ENCODE measurements at regions not wholly inside any gene's neighbourhood (a gene's known extent, or its start where the extent isn't known, plus 50 kb on each side); places are given as distances from the start of the nearest gene placed in this dataset.

- Mint-ChIP-seq H3K4me3 (no peak overlapping the region), H3K9me3 (ENCODE audit: low read depth) (peaks cover 14% of the 10 kb centered on the region), H3K36me3 (no peaks in the 10 kb centered on the region), H3K4me1 (ENCODE audit: low read depth) (no peaks in the 10 kb centered on the region), H3K27me3 (no peaks in the 10 kb centered on the region), H3K27ac (no peak overlapping the region)
Observed at GRCh38 chr13:62643007-62643483, 1227.4 kb upstream of the PCDH20 start.

- Mint-ChIP-seq H3K27me3 (no peaks in the 10 kb centered on the region), H3K4me3 (no peak overlapping the region), H3K9me3 (ENCODE audit: low read depth) (no peaks in the 10 kb centered on the region), H3K27ac (no peak overlapping the region), H3K4me1 (ENCODE audit: low read depth) (no peaks in the 10 kb centered on the region), H3K36me3 (no peaks in the 10 kb centered on the region)
Observed at GRCh38 chr13:62635161-62635560, 1219.5 kb upstream of the PCDH20 start.

GRCh38 chr13:62633448-62633847, 1217.8 kb upstream of the PCDH20 start:
- Mint-ChIP-seq H3K27ac (no peak overlapping the region), H3K9me3 (ENCODE audit: low read depth) (no peaks in the 10 kb centered on the region), H3K27me3 (no peaks in the 10 kb centered on the region), H3K4me3 (no peak overlapping the region), H3K36me3 (no peaks in the 10 kb centered on the region), H3K4me1 (ENCODE audit: low read depth) (no peaks in the 10 kb centered on the region)

- H3K36me3 Mint-ChIP-seq = no peaks in the 10 kb centered on the region
- no peaks in the 10 kb centered on the region for H3K27me3 Mint-ChIP-seq
- no peaks in the 10 kb centered on the region for H3K9me3 Mint-ChIP-seq (ENCODE audit: low read depth)
- H3K4me1 Mint-ChIP-seq (ENCODE audit: low read depth) = no peaks in the 10 kb centered on the region
- no peak overlapping the region for H3K4me3 Mint-ChIP-seq
- H3K27ac Mint-ChIP-seq = no peak overlapping the region
Observed at GRCh38 chr13:62631619-62632018, 1216.0 kb upstream of the PCDH20 start.

- Mint-ChIP-seq H3K27me3 (no peaks in the 10 kb centered on the region), H3K4me1 (ENCODE audit: low read depth) (no peaks in the 10 kb centered on the region), H3K9me3 (ENCODE audit: low read depth) (no peaks in the 10 kb centered on the region), H3K36me3 (no peaks in the 10 kb centered on the region), H3K27ac (no peak overlapping the region), H3K4me3 (no peak overlapping the region)
Observed at GRCh38 chr13:62631124-62631523, 1215.5 kb upstream of the PCDH20 start.

GRCh38 chr13:62629618-62630017, 1214.0 kb upstream of the PCDH20 start:
- no peaks in the 10 kb centered on the region for H3K4me1 Mint-ChIP-seq (ENCODE audit: low read depth)
- H3K9me3 Mint-ChIP-seq (ENCODE audit: low read depth) = no peaks in the 10 kb centered on the region
- no peaks in the 10 kb centered on the region for H3K27me3 Mint-ChIP-seq
- H3K36me3 Mint-ChIP-seq = no peaks in the 10 kb centered on the region
- H3K27ac Mint-ChIP-seq = no peak overlapping the region
- no peak overlapping the region for H3K4me3 Mint-ChIP-seq

GRCh38 chr13:62627226-62627625, 1211.6 kb upstream of the PCDH20 start:
- no peak overlapping the region for H3K27ac Mint-ChIP-seq
- H3K36me3 Mint-ChIP-seq = no peaks in the 10 kb centered on the region
- H3K4me1 Mint-ChIP-seq (ENCODE audit: low read depth) = no peaks in the 10 kb centered on the region
- H3K27me3 Mint-ChIP-seq = no peaks in the 10 kb centered on the region
- no peak overlapping the region for H3K4me3 Mint-ChIP-seq
- H3K9me3 Mint-ChIP-seq (ENCODE audit: low read depth) = no peaks in the 10 kb centered on the region

GRCh38 chr13:62626771-62627170, 1211.1 kb upstream of the PCDH20 start:
- Mint-ChIP-seq H3K27ac (no peak overlapping the region), H3K9me3 (ENCODE audit: low read depth) (no peaks in the 10 kb centered on the region), H3K4me3 (no peak overlapping the region), H3K27me3 (no peaks in the 10 kb centered on the region), H3K36me3 (no peaks in the 10 kb centered on the region), H3K4me1 (ENCODE audit: low read depth) (no peaks in the 10 kb centered on the region)

- Mint-ChIP-seq H3K36me3 (no peaks in the 10 kb centered on the region), H3K27ac (no peak overlapping the region), H3K9me3 (ENCODE audit: low read depth) (peaks cover under 1% of the 10 kb centered on the region), H3K4me1 (ENCODE audit: low read depth) (no peaks in the 10 kb centered on the region), H3K4me3 (no peak overlapping the region), H3K27me3 (no peaks in the 10 kb centered on the region)
Observed at GRCh38 chr13:62625214-62625881, 1209.7 kb upstream of the PCDH20 start.

- H3K9me3 Mint-ChIP-seq (ENCODE audit: low read depth) = peaks cover under 1% of the 10 kb centered on the region
- H3K4me1 Mint-ChIP-seq (ENCODE audit: low read depth) = no peaks in the 10 kb centered on the region
- H3K4me3 Mint-ChIP-seq = no peak overlapping the region
- H3K36me3 Mint-ChIP-seq = no peaks in the 10 kb centered on the region
- H3K27me3 Mint-ChIP-seq = no peaks in the 10 kb centered on the region
- no peak overlapping the region for H3K27ac Mint-ChIP-seq
Observed at GRCh38 chr13:62613819-62614218, 1198.2 kb upstream of the PCDH20 start.

- Mint-ChIP-seq H3K9me3 (ENCODE audit: low read depth) (peaks cover 9% of the 10 kb centered on the region), H3K36me3 (no peaks in the 10 kb centered on the region), H3K4me3 (no peak overlapping the region), H3K27me3 (no peaks in the 10 kb centered on the region), H3K4me1 (ENCODE audit: low read depth) (no peaks in the 10 kb centered on the region), H3K27ac (no peak overlapping the region)
Observed at GRCh38 chr13:62611343-62611742, 1195.7 kb upstream of the PCDH20 start.

- Mint-ChIP-seq H3K4me1 (ENCODE audit: low read depth) (no peaks in the 10 kb centered on the region), H3K4me3 (no peak overlapping the region), H3K36me3 (no peaks in the 10 kb centered on the region), H3K27me3 (no peaks in the 10 kb centered on the region), H3K9me3 (ENCODE audit: low read depth) (peaks cover 10% of the 10 kb centered on the region), H3K27ac (no peak overlapping the region)
Observed at GRCh38 chr13:62598708-62599107, 1183.1 kb upstream of the PCDH20 start.

- Mint-ChIP-seq H3K27me3 (no peaks in the 10 kb centered on the region), H3K9me3 (ENCODE audit: low read depth) (peaks cover 10% of the 10 kb centered on the region), H3K4me3 (no peak overlapping the region), H3K4me1 (ENCODE audit: low read depth) (no peaks in the 10 kb centered on the region), H3K27ac (no peak overlapping the region), H3K36me3 (no peaks in the 10 kb centered on the region)
Observed at GRCh38 chr13:62595976-62596375, 1180.3 kb upstream of the PCDH20 start.

- Mint-ChIP-seq H3K9me3 (ENCODE audit: low read depth) (peaks cover 18% of the 10 kb centered on the region), H3K27ac (no peak overlapping the region), H3K27me3 (no peaks in the 10 kb centered on the region), H3K4me1 (ENCODE audit: low read depth) (no peaks in the 10 kb centered on the region), H3K36me3 (no peaks in the 10 kb centered on the region), H3K4me3 (no peak overlapping the region)
Observed at GRCh38 chr13:62593804-62594203, 1178.2 kb upstream of the PCDH20 start.

GRCh38 chr13:62583466-62583865, 1167.8 kb upstream of the PCDH20 start:
- Mint-ChIP-seq H3K9me3 (ENCODE audit: low read depth) (peaks cover 10% of the 10 kb centered on the region), H3K36me3 (no peaks in the 10 kb centered on the region), H3K4me1 (ENCODE audit: low read depth) (no peaks in the 10 kb centered on the region), H3K27me3 (no peaks in the 10 kb centered on the region), H3K4me3 (no peak overlapping the region), H3K27ac (no peak overlapping the region)

GRCh38 chr13:62578402-62578801, 1162.8 kb upstream of the PCDH20 start:
- H3K4me3 Mint-ChIP-seq = no peak overlapping the region
- H3K27ac Mint-ChIP-seq = no peak overlapping the region
- H3K9me3 Mint-ChIP-seq (ENCODE audit: low read depth) = peaks cover 10% of the 10 kb centered on the region
- H3K27me3 Mint-ChIP-seq = no peaks in the 10 kb centered on the region
- no peaks in the 10 kb centered on the region for H3K4me1 Mint-ChIP-seq (ENCODE audit: low read depth)
- H3K36me3 Mint-ChIP-seq = no peaks in the 10 kb centered on the region
